Activated naive CD4-positive, alpha-beta T cell treated with anti-CD3 and anti-CD28 coated beads, Interleukin-2, amount 50 U/mL, for 72 hours (primary cell): ENCODE measurements at regions not wholly inside any gene's neighbourhood (a gene's known extent, or its start where the extent isn't known, plus 50 kb on each side); places are given as distances from the start of the nearest gene placed in this dataset.

Experiments used
- ATAC-seq, 2 donors: fragments of 150-1000 bp; cut with Tn5 transposase; 2 replicates each; pipeline ENCODE4 v1.10.0; 2021; ENCODE audit warnings: mild to moderate bottlenecking in 2 of 2, moderate library complexity in 2 of 2
- DNase-seq, 2 donors: peaks; one replicate each; pipeline ENCODE4 v3.0.0; 2021 to 2022; ENCODE audit warnings: low spot score in 2 of 2
- H3K27ac Mint-ChIP-seq, 2 donors: one replicate each; pipeline ENCODE4 v1.8.0; 2022; ENCODE audit warnings: mild to moderate bottlenecking in 2 of 2, mixed read lengths in 2 of 2
- H3K36me3 Mint-ChIP-seq, 2 donors: one replicate each; pipeline ENCODE4 v1.8.0; 2022; ENCODE audit warnings: mixed read lengths in 2 of 2
- H3K9me3 Mint-ChIP-seq, 2 donors: one replicate each; pipeline ENCODE4 v1.8.0; 2022; ENCODE audit warnings: mixed read lengths in 2 of 2

DNA sequence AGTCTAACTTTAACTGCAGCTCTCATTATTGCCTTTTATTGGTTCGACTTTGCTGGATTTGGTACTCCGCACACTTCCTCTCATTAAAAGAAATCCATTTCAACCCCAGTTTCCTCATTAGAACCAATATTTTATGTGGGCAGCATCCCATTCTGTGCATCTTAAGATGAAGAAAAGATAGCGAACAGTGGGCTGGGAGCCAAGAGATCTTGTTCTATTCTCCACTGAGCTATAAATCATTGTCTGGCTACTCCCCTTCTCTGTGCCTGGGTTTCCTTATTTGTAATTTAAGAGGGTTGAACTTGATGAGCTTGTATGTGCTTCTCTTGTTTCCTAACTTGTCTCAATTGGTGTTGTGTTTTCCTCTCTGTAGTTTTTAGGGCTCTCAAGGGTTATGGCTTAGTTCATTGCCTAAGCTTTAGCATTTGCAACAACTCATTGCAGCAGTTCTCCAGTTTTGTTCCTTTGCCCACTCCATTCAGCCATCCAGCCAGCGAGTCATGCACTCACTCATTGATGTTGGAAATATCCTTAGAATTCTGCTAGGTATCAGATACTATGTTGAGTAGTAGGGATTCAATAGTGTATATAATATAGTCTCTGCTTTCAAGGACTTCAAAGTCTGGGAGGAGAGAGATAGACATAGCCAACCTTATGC, 273.3 kb upstream of the TNC start:
- Mint-ChIP-seq H3K9me3 (no peaks in the 10 kb centered on the region), H3K27ac (no peak overlapping the region), H3K36me3 (no peaks in the 10 kb centered on the region)
- ATAC-seq: no peak
- DNase-seq: no peak

DNA sequence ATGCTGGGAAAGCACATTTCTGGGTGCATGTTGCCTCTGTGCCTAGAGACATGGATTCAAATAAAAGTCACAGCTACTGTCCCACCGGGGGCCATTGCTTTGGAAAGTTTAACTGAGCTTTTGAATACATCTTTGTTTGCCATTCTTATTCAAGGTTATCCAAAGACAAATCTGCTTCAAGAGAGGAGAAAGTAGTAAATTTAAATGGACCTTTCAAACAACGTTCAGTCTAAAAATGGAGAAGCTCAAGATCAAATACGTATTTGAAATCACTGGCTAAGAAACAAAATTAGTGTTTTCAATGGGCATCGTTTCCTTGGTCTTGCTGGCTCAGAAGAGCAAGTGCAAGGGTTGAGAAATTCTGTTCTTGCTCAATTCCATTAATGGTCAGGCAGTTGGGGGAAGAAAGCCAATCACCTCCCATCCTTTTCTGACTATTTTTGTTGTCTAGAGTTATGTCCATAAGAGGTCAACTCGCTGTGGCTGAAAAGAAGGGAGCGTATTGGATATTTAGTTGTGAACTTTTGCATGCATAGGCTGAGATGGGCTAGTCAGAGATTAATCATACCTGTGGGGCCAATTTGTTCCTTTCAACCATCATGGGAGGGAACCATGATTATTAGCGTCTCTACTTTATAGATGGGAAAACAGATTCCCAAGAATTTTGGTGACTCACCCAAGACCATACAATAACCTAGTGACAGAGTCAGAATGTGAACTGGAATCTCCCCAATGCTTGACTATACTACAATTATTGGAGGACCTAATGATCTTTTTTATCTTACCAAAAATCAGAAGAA, 276.2 kb upstream of the TNC start:
- Mint-ChIP-seq H3K36me3 (no peaks in the 10 kb centered on the region), H3K27ac (no peak overlapping the region), H3K9me3 (no peaks in the 10 kb centered on the region)
- ATAC-seq (no peak), DNase-seq (no peak)

- H3K36me3 Mint-ChIP-seq: no peaks in the 10 kb centered on the region
- no peak overlapping the region for H3K27ac Mint-ChIP-seq
- H3K9me3 Mint-ChIP-seq: no peaks in the 10 kb centered on the region
- ATAC-seq (no peak), DNase-seq (no peak)
Observed at GRCh38 chr9:115395511-115396021, 277.6 kb upstream of the TNC start.

GRCh38 chr9:115396071-115396529, 278.1 kb upstream of the TNC start:
- H3K27ac Mint-ChIP-seq: no peak overlapping the region
- H3K36me3 Mint-ChIP-seq: no peaks in the 10 kb centered on the region
- H3K9me3 Mint-ChIP-seq: no peaks in the 10 kb centered on the region
- DNase-seq (no peak), ATAC-seq (no peak)

DNA sequence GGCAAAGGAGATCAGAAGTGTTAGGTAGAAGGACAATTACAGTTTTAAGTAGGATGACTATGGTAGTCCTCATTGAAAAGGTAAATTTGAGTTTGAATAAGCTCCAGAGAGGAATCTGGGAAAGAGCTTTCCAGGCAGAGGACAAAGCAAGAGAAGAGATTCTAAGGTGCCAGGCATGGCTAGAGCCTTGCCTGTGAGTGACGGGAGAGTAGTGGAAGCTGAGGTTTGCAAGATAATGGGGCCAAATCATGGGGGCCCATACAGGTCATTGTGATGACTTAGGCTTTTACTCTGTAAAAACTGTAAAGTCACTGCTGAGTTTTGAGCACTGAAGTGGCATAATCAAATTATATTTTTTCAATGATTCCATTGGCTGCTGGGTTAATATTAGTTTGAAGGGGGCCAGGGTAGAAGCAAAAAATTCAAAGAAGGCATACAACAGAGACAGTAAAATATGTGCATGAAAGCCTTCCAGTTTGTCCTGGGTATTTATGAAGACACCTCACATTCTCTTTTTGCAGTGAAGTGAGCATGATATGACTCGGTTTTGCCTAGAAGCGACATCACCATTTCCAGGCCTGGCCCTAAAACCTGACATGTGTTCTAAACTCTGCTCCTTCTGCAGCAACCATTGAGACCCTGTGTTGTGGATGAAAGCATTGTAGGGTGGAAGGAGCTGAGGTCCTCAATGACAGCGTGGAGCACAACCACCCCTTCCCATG, 279.8 kb upstream of the TNC start:
- Mint-ChIP-seq H3K9me3 (no peaks in the 10 kb centered on the region), H3K27ac (no peak overlapping the region), H3K36me3 (no peaks in the 10 kb centered on the region)
- DNase-seq: no peak
- ATAC-seq: no peak

DNA sequence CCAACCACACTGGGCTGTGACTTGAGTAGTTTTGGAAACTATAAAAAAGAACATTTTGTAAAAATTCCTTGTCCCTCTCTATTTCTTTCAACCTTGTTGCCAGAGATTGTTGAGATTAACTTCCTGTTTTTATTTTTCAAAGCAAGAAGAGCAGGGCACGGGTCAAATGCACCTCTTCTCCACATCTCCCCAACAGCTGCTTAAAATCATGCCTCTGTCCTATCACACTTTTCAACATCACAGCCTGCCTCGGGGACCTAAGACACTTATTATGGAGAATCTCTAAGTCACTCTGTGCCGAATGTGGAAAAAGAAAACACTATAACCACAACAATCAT, 280.3 kb upstream of the TNC start:
- Mint-ChIP-seq H3K9me3 (no peaks in the 10 kb centered on the region), H3K27ac (no peak overlapping the region), H3K36me3 (no peaks in the 10 kb centered on the region)
- no peak for ATAC-seq
- no peak for DNase-seq

- Mint-ChIP-seq H3K27ac (no peak overlapping the region), H3K36me3 (no peaks in the 10 kb centered on the region)
- ATAC-seq: no peak
Observed at GRCh38 chr9:115398996-115399395, 281.0 kb upstream of the TNC start.

GRCh38 chr9:115400796-115401195, 282.8 kb upstream of the TNC start:
- H3K9me3 Mint-ChIP-seq: no peaks in the 10 kb centered on the region
- ATAC-seq: no peak

More at GRCh38 chr9:115398996-115399395, 281.0 kb upstream of the TNC start:
- H3K9me3 Mint-ChIP-seq: no peaks in the 10 kb centered on the region
- no peak for DNase-seq

GRCh38 chr9:115401756-115402327, 283.9 kb upstream of the TNC start:
- no peaks in the 10 kb centered on the region for H3K36me3 Mint-ChIP-seq
- no peak for ATAC-seq
- DNase-seq: no peak
- peaks cover 0 to 4% of the 10 kb centered on the region in 2 donors for H3K9me3 Mint-ChIP-seq
- no peak overlapping the region for H3K27ac Mint-ChIP-seq

More at GRCh38 chr9:115400796-115401195, 282.8 kb upstream of the TNC start:
- no peak overlapping the region for H3K27ac Mint-ChIP-seq
- H3K36me3 Mint-ChIP-seq: no peaks in the 10 kb centered on the region
- DNase-seq: no peak

GRCh38 chr9:115403753-115404152, 285.8 kb upstream of the TNC start:
- H3K27ac Mint-ChIP-seq: no peak overlapping the region
- H3K9me3 Mint-ChIP-seq: peaks cover 5 to 8% of the 10 kb centered on the region in 2 donors
- no peaks in the 10 kb centered on the region for H3K36me3 Mint-ChIP-seq
- no peak for ATAC-seq
- DNase-seq: no peak

GRCh38 chr9:115404311-115404710, 286.4 kb upstream of the TNC start:
- DNase-seq: no peak
- Mint-ChIP-seq H3K9me3 (peaks cover 11 to 13% of the 10 kb centered on the region in 2 donors), H3K36me3 (no peaks in the 10 kb centered on the region), H3K27ac (no peak overlapping the region)
- ATAC-seq: no peak

GRCh38 chr9:115411516-115411915, 293.6 kb upstream of the TNC start:
- DNase-seq (no peak), ATAC-seq (no peak)
- Mint-ChIP-seq H3K36me3 (no peaks in the 10 kb centered on the region), H3K9me3 (peaks cover 8 to 23% of the 10 kb centered on the region in 2 donors), H3K27ac (no peak overlapping the region)

GRCh38 chr9:115411993-115412452, 294.1 kb upstream of the TNC start:
- ATAC-seq: no peak
- Mint-ChIP-seq H3K27ac (no peak overlapping the region), H3K9me3 (peaks cover 8 to 23% of the 10 kb centered on the region in 2 donors)

GRCh38 chr9:115412656-115413055, 294.7 kb upstream of the TNC start:
- H3K27ac Mint-ChIP-seq: no peak overlapping the region
- H3K36me3 Mint-ChIP-seq: no peaks in the 10 kb centered on the region
- DNase-seq (no peak), ATAC-seq (no peak)
- H3K9me3 Mint-ChIP-seq: peaks cover 8 to 23% of the 10 kb centered on the region in 2 donors

More at GRCh38 chr9:115411993-115412452, 294.1 kb upstream of the TNC start:
- H3K36me3 Mint-ChIP-seq: no peaks in the 10 kb centered on the region
- DNase-seq: no peak

- no peak for DNase-seq
- peaks cover 8 to 20% of the 10 kb centered on the region in 2 donors for H3K9me3 Mint-ChIP-seq
- no peak for ATAC-seq
- H3K27ac Mint-ChIP-seq: no peak overlapping the region
- H3K36me3 Mint-ChIP-seq: no peaks in the 10 kb centered on the region
Observed at GRCh38 chr9:115413304-115413703, 295.3 kb upstream of the TNC start.

GRCh38 chr9:115413766-115414382, 295.9 kb upstream of the TNC start:
- H3K9me3 Mint-ChIP-seq: peaks cover 6 to 14% of the 10 kb centered on the region in 2 donors
- no peak overlapping the region for H3K27ac Mint-ChIP-seq
- H3K36me3 Mint-ChIP-seq: no peaks in the 10 kb centered on the region
- DNase-seq (no peak), ATAC-seq (no peak)
